Stomach (tissue), 8 donors: ENCODE measurements at regions not wholly inside any gene's neighbourhood (a gene's known extent, or its start where the extent isn't known, plus 50 kb on each side); places are given as distances from the start of the nearest gene placed in this dataset.

Experiments used
- DNase-seq, 2 donors: peaks; one replicate each; pipeline versions ENCODE4 v3.0.0 to v3.0.0-alpha.2; 2013 to 2019
- H3K27ac ChIP-seq, 5 donors: fragments of 200-600 bp in 4 of 5; sonication (generic) in 4 of 5; one replicate each; pipeline ENCODE4 v1.5.1; 2013 to 2019; ENCODE audit warnings: mild to moderate bottlenecking in 1 of 5, moderate library complexity in 1 of 5
- H3K27me3 ChIP-seq, 3 donors: fragments of 200-600 bp; sonication (generic); one replicate each; pipeline ENCODE4 v1.5.1; 2017 to 2019; ENCODE audit warnings: mixed run types in 1 of 3
- H3K36me3 ChIP-seq, 4 donors: fragments of 200-600 bp; sonication (generic); 1 replicate in 3 of 4; 2 replicates in 1 of 4; pipeline ENCODE4 v1.5.1; 2016 to 2019
- H3K4me1 ChIP-seq, 4 donors: fragments of 200-600 bp; sonication (generic); one replicate each; pipeline ENCODE4 v1.5.1; 2016 to 2019
- H3K4me3 ChIP-seq, 4 donors: fragments of 200-600 bp; sonication (generic) in 3 of 4; one replicate each; pipeline ENCODE4 v1.5.1; 2016 to 2019; ENCODE audit warnings: mild to moderate bottlenecking in 1 of 4
- H3K9me3 ChIP-seq, 4 donors: fragments of 200-600 bp; sonication (generic); one replicate each; pipeline ENCODE4 v1.5.1; 2016 to 2019
- EP300 ChIP-seq: sonication (generic); formaldehyde crosslinking; IDR thresholded peaks from one replicate; pipeline ENCODE4 v1.6.1; 2017; ENCODE audit warnings: antibody characterized with exemption
- POLR2A ChIP-seq, 4 donors: fragments of 450-650 bp; IDR thresholded peaks; one replicate each; pipeline ENCODE4 v1.6.1; 2016; ENCODE audit warnings: antibody characterized with exemption in 4 of 4, control low read depth in 2 of 4, mild to moderate bottlenecking in 1 of 4, moderate library complexity in 1 of 4
- POLR2AphosphoS5 ChIP-seq, 3 donors: sonication (generic); formaldehyde crosslinking; IDR thresholded peaks; one replicate each; pipeline ENCODE4 v1.6.1; 2016; ENCODE audit warnings: antibody characterized with exemption in 3 of 3
- WGBS, 5 donors: extraction: QIAGEN DNeasy Blood & Tissue Kit in 3 of 5; methylation state at CpG; one replicate each; pipeline versions ENCODE4 v1.1.5 to v1.1.7; 2013 to 2018; 5-methylcytosine and 5-hydroxymethylcytosine counted together
- intact Hi-C: fragments of 100-400 bp; cut with DNase I; formaldehyde crosslinking; loops from one replicate; pipeline ENCODE4 v1.15.1; 2023; ENCODE audit warnings: low total_unique reads
- TF ChIP-seq, protein P1 (sequence below), 7 experiments: fragments of 450-650 bp in 4 of 7; fragments of 200-600 bp in 3 of 7; sonication (generic) in 3 of 7; IDR thresholded peaks; one replicate each; pipeline ENCODE4 v1.5.1; 2016 to 2019; ENCODE audit warnings: antibody characterized with exemption in 7 of 7, control low read depth in 2 of 7, mild to moderate bottlenecking in 1 of 7
- donor health status: healthy with polysubstance abuse.
- donor health status: Bipolar disorder and iron deficiency.
- donor health status: healthy.

DNA sequence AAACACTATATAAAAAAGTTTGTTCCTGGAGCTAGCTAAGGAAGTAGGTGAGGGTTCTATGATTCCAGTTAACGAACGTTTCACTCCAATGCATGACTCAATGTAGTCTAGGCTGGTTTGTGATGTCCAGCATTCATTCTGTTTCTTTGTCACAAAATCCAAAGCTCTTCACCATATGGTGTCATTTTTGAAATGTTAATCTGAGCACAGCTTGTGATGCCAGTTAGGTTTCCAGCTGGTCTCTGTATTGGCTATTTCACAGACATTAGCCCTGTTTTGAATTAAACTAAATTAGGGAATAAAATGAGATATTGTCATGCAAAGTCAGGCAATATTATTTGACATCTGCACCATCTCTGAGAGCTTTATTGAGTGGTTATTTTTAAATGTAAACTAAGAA is 159.4 kb downstream of the RBM43 start:
- TF ChIP-seq, protein P1, sequence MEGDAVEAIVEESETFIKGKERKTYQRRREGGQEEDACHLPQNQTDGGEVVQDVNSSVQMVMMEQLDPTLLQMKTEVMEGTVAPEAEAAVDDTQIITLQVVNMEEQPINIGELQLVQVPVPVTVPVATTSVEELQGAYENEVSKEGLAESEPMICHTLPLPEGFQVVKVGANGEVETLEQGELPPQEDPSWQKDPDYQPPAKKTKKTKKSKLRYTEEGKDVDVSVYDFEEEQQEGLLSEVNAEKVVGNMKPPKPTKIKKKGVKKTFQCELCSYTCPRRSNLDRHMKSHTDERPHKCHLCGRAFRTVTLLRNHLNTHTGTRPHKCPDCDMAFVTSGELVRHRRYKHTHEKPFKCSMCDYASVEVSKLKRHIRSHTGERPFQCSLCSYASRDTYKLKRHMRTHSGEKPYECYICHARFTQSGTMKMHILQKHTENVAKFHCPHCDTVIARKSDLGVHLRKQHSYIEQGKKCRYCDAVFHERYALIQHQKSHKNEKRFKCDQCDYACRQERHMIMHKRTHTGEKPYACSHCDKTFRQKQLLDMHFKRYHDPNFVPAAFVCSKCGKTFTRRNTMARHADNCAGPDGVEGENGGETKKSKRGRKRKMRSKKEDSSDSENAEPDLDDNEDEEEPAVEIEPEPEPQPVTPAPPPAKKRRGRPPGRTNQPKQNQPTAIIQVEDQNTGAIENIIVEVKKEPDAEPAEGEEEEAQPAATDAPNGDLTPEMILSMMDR (IDR thresholded peaks at IDR 0.05), result no peak
- TF ChIP-seq POLR2AphosphoS5 (IDR thresholded peaks at IDR 0.05), result no peak
- TF ChIP-seq EP300, result no peak
- TF ChIP-seq POLR2A (IDR thresholded peaks at IDR 0.05), result no peak
- Histone ChIP-seq H3K9me3 (peaks cover 0 to 10% (median 0%) of the 10 kb centered on the region in 4 donors), H3K4me3 (no peak overlapping the region), H3K27ac (no peak overlapping the region), H3K36me3 (no peaks in the 10 kb centered on the region), H3K27me3 (no peaks in the 10 kb centered on the region), H3K4me1 (no peaks in the 10 kb centered on the region)
- 57 to 84% (median 74%) methylated on average over 2 of the region's 2 CpGs for WGBS, 5 donors
- intact Hi-C loops, result no loop called here
- DNase-seq, result no peak

DNA sequence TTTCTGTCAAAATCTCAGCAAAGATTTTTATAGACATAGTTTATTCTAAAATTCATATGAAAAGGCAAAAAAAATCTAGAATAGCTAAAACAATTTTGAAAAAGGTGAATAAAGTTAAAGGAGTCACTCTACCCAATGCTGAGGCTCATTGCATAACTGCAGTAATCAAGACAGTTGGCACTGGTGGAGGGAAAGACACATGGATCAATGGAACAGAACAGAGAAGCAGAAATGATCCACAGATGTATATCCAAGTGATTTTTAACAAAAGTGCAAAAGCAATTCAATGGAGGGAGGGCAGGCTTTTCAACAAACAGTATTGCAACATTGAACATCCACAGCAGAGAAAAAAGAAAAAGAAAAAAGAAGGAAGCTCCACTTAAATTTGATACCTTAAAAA is 162.8 kb downstream of the RBM43 start:
- TF ChIP-seq, protein P1 (IDR thresholded peaks at IDR 0.05), result no peak
- TF ChIP-seq POLR2A (IDR thresholded peaks at IDR 0.05) (no peak), EP300 (no peak), POLR2AphosphoS5 (IDR thresholded peaks at IDR 0.05) (no peak)
- Histone ChIP-seq H3K9me3 (peaks cover 0 to 3% (median 0%) of the 10 kb centered on the region in 4 donors), H3K27ac (no peak overlapping the region), H3K36me3 (no peaks in the 10 kb centered on the region), H3K27me3 (no peaks in the 10 kb centered on the region), H3K4me1 (no peaks in the 10 kb centered on the region), H3K4me3 (no peak overlapping the region)
- intact Hi-C loops, result no loop called here
- DNase-seq, result no peak

DNA sequence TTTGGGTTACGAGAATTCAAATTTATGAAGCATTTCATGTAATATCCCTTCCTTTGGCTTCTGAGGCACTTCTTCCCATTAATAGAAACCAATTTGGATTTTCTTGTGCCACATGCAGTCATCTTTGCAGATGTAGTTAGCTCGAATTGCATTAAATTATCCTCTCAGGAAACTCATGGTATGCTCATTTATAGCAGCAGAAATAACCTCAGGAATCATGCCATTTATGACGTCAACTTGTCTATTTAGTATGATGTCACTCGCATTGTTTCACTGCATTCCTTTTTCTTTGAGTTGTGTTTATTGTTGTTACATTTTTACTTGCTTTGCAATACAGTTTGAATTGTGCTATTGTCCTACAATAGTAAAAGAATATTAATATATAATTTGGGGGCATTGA is 163.8 kb downstream of the RBM43 start:
- TF ChIP-seq, protein P1 (IDR thresholded peaks at IDR 0.05), result no peak
- TF ChIP-seq POLR2AphosphoS5 (IDR thresholded peaks at IDR 0.05) (no peak), EP300 (no peak), POLR2A (IDR thresholded peaks at IDR 0.05) (no peak)
- intact Hi-C loops, result no loop called here
- H3K4me3 ChIP-seq, result no peak overlapping the region
- WGBS, 5 donors, result 74 to 84% (median 78%) methylated on average over 4 of the region's 4 CpGs
- H3K4me1 ChIP-seq, result no peaks in the 10 kb centered on the region
- H3K27ac ChIP-seq, result no peak overlapping the region
- DNase-seq, result peak in 1 of 2 donors; percentile 39
- no peaks in the 10 kb centered on the region for H3K9me3 ChIP-seq
- no peaks in the 10 kb centered on the region for H3K27me3 ChIP-seq
- no peaks in the 10 kb centered on the region for H3K36me3 ChIP-seq

DNA sequence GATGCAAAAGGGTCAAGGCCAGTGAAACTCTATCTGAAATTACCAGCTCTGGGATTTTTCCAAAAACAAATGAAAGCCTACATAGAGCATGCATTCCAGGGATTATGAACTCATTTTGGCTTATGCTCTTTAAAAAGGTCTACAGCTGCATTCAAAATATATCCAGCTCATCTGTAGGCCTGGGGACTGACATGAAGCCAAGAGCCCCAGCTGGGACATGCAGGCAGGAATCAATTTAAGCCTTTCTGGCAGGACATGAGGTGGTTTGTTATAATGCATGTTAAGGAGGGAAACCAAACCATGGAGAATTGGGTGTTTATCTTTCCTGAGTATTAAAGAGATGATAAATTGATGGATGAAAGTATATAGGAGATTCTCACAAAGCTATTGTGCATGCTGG is 164.5 kb downstream of the RBM43 start:
- Histone ChIP-seq H3K4me3 (no peak overlapping the region), H3K27ac (no peak overlapping the region), H3K4me1 (no peaks in the 10 kb centered on the region), H3K9me3 (no peaks in the 10 kb centered on the region), H3K27me3 (no peaks in the 10 kb centered on the region), H3K36me3 (no peaks in the 10 kb centered on the region)
- TF ChIP-seq EP300 (no peak), POLR2A (IDR thresholded peaks at IDR 0.05) (no peak), POLR2AphosphoS5 (IDR thresholded peaks at IDR 0.05) (no peak)
- TF ChIP-seq, protein P1 (IDR thresholded peaks at IDR 0.05), result no peak
- intact Hi-C loops, result no loop called here
- DNase-seq, result peak in 1 of 2 donors; percentile 72
